CD14-positive monocyte (primary cell): ENCODE measurements at regions not wholly inside any gene's neighbourhood (a gene's known extent, or its start where the extent isn't known, plus 50 kb on each side); places are given as distances from the start of the nearest gene placed in this dataset.

ENCODE experiments used
- DNase-seq, 3 donors: peaks; one replicate each; pipeline ENCODE4 v3.0.0-alpha.2; 2011 to 2022
- H2AFZ ChIP-seq: 2 replicates; pipeline ENCODE4 v1.6.0; 2012; ENCODE audit warnings: mild to moderate bottlenecking, low read depth, low read length, inconsistent platforms; ENCODE audit not compliant: insufficient read depth, poor library complexity, severe bottlenecking
- H3K27ac ChIP-seq, 2 donors: 1 replicate in 1 of 2; 2 replicates in 1 of 2; pipeline ENCODE4 v1.5.1; 2012 to 2013; ENCODE audit warnings: low read length in 2 of 2, control low read depth in 1 of 2, inconsistent platforms in 1 of 2, low read depth in 1 of 2, mild to moderate bottlenecking in 1 of 2
- H3K27me3 ChIP-seq, 2 donors: one replicate each; pipeline versions ENCODE4 v1.6.0 to v1.6.1; 2011 to 2013; ENCODE audit warnings: low read length in 2 of 2; ENCODE audit not compliant: control insufficient read depth in 2 of 2, insufficient read depth in 2 of 2
- H3K36me3 ChIP-seq, 2 donors: replicated peaks in 1 of 2; 1 replicate in 1 of 2; 2 replicates in 1 of 2; pipeline versions ENCODE4 v1.5.1 to v1.6.1; 2012 to 2013; ENCODE audit warnings: low read length in 2 of 2, control low read depth in 1 of 2, inconsistent platforms in 1 of 2, mild to moderate bottlenecking in 1 of 2; ENCODE audit not compliant: insufficient read depth in 2 of 2, control insufficient read depth in 1 of 2
- H3K4me1 ChIP-seq, 2 donors: 1 replicate in 1 of 2; 2 replicates in 1 of 2; pipeline versions ENCODE4 v1.5.1 to v1.6.1; 2012 to 2013; ENCODE audit warnings: low read length in 2 of 2, control low read depth in 1 of 2, inconsistent platforms in 1 of 2, mild to moderate bottlenecking in 1 of 2, moderate library complexity in 1 of 2; ENCODE audit not compliant: insufficient read depth in 2 of 2, control insufficient read depth in 1 of 2
- H3K4me2 ChIP-seq: replicated peaks from 2 replicates; pipeline ENCODE3; 2012; ENCODE audit warnings: low read length, moderate library complexity, mild to moderate bottlenecking; ENCODE audit not compliant: poor library complexity, severe bottlenecking; ENCODE audit errors: extremely low read depth
- H3K4me3 ChIP-seq, 3 experiments: fragments of 200-600 bp in 1 of 3; sonication (generic) in 1 of 3; replicated peaks in 1 of 3; 1 replicate in 2 of 3; 2 replicates in 1 of 3; pipeline ENCODE4 v1.5.1; 2011 to 2013; ENCODE audit warnings: low read length in 3 of 3, mild to moderate bottlenecking in 3 of 3, control low read depth in 2 of 3, low read depth in 2 of 3, inconsistent platforms in 1 of 3, moderate library complexity in 1 of 3
- H3K79me2 ChIP-seq: 2 replicates; pipeline ENCODE4 v1.6.0; 2012; ENCODE audit warnings: mild to moderate bottlenecking, control low read depth, inconsistent platforms, low read length, moderate library complexity; ENCODE audit not compliant: insufficient read depth
- H3K9ac ChIP-seq: 2 replicates; pipeline ENCODE4 v1.6.0; 2017; ENCODE audit warnings: low read length, mild to moderate bottlenecking; ENCODE audit not compliant: insufficient read depth, poor library complexity, severe bottlenecking
- H3K9me3 ChIP-seq, 2 donors: replicated peaks in 1 of 2; 1 replicate in 1 of 2; 2 replicates in 1 of 2; pipeline versions ENCODE4 v1.5.1 to v1.6.1; 2012 to 2013; ENCODE audit warnings: low read length in 2 of 2, control low read depth in 1 of 2; ENCODE audit not compliant: control insufficient read depth in 1 of 2, insufficient read depth in 1 of 2
- H4K20me1 ChIP-seq: 2 replicates; pipeline ENCODE4 v1.6.0; 2012; ENCODE audit warnings: mild to moderate bottlenecking, low read length, control low read depth, moderate library complexity; ENCODE audit not compliant: insufficient read depth
- H3K27ac Mint-ChIP-seq, 7 donors: one replicate each; pipeline ENCODE4 v1.8.0; 2020; ENCODE audit warnings: mild to moderate bottlenecking in 7 of 7, mixed read lengths in 7 of 7, moderate library complexity in 6 of 7, inconsistent platforms in 2 of 7
- H3K27me3 Mint-ChIP-seq, 3 donors: one replicate each; pipeline ENCODE4 v1.8.0; 2021 to 2022; ENCODE audit warnings: low read depth in 3 of 3, mild to moderate bottlenecking in 3 of 3, mixed read lengths in 3 of 3, moderate library complexity in 3 of 3, inconsistent platforms in 1 of 3
- H3K36me3 Mint-ChIP-seq, 2 donors: one replicate each; pipeline ENCODE4 v1.8.0; 2020; ENCODE audit warnings: mixed read lengths in 2 of 2, inconsistent platforms in 1 of 2, mild to moderate bottlenecking in 1 of 2
- H3K4me1 Mint-ChIP-seq: one replicate; pipeline ENCODE4 v1.8.0; 2020; ENCODE audit warnings: mild to moderate bottlenecking, mixed read lengths
- H3K4me3 Mint-ChIP-seq, 2 donors: one replicate each; pipeline ENCODE4 v1.8.0; 2020; ENCODE audit warnings: mild to moderate bottlenecking in 2 of 2, mixed read lengths in 2 of 2, moderate library complexity in 1 of 2
- H3K9me3 Mint-ChIP-seq, 7 donors: one replicate each; pipeline ENCODE4 v1.8.0; 2020 to 2022; ENCODE audit warnings: mixed read lengths in 7 of 7, mild to moderate bottlenecking in 6 of 7, moderate library complexity in 6 of 7, inconsistent platforms in 2 of 7
- CTCF ChIP-seq: fragments of 200-600 bp; IDR thresholded peaks from one replicate; pipeline ENCODE4 v1.8.0; 2022; ENCODE audit warnings: antibody characterized with exemption, mild to moderate bottlenecking
- WGBS: methylation state at CpG from one replicate; pipeline ENCODE4 v1.1.5; 2013; ENCODE audit warnings: missing lambda C conversion rate; ENCODE audit not compliant: insufficient coverage; 5-methylcytosine and 5-hydroxymethylcytosine counted together
- intact Hi-C, 2 donors: fragments of 100-400 bp; cut with micrococcal nuclease; formaldehyde crosslinking; loops; one replicate each; pipeline versions ENCODE4 v1.15.0 to v1.15.1; 2023

- Histone ChIP-seq H3K27ac (no peak overlapping the region), H3K4me2 (no peak overlapping the region), H3K79me2 (no peaks in the 10 kb centered on the region), H4K20me1 (no peaks in the 10 kb centered on the region), H3K36me3 (no peaks in the 10 kb centered on the region), H3K9ac (no peak overlapping the region), H3K9me3 (peaks cover 13 to 25% of the 10 kb centered on the region in 2 donors), H3K27me3 (no peaks in the 10 kb centered on the region), H2AFZ (no peak overlapping the region), H3K4me3 (no peak overlapping the region), H3K4me1 (no peaks in the 10 kb centered on the region)
- Mint-ChIP-seq H3K4me1 (no peaks in the 10 kb centered on the region), H3K36me3 (no peaks in the 10 kb centered on the region), H3K27ac (no peak overlapping the region), H3K27me3 (peaks cover 0 to 2% (median 0%) of the 10 kb centered on the region in 3 donors), H3K9me3 (peaks cover 0 to 27% (median 12%) of the 10 kb centered on the region in 7 donors), H3K4me3 (no peak overlapping the region)
- WGBS = 96% methylated on average over 3 of the region's 4 CpGs
- TF ChIP-seq CTCF = no peak
- intact Hi-C loops = no loop called here
- DNase-seq = no peak
These were observed 168.3 kb downstream of the TRIML1 start for GRCh38 chr4:188307591-188307990.

GRCh38 chr4:188308142-188308541 lies 168.9 kb downstream of the TRIML1 start:
- Histone ChIP-seq H3K79me2 (no peaks in the 10 kb centered on the region), H4K20me1 (no peaks in the 10 kb centered on the region), H2AFZ (no peak overlapping the region), H3K9me3 (peaks cover 12 to 24% of the 10 kb centered on the region in 2 donors), H3K27ac (no peak overlapping the region), H3K9ac (no peak overlapping the region), H3K4me1 (no peaks in the 10 kb centered on the region), H3K27me3 (no peaks in the 10 kb centered on the region), H3K4me2 (no peak overlapping the region), H3K36me3 (no peaks in the 10 kb centered on the region), H3K4me3 (no peak overlapping the region)
- H3K27me3 Mint-ChIP-seq = peaks cover 0 to 2% (median 0%) of the 10 kb centered on the region in 3 donors
- 83% methylated on average over 1 of the region's 6 CpGs for WGBS
- DNase-seq = no peak
- H3K36me3 Mint-ChIP-seq = no peaks in the 10 kb centered on the region
- H3K27ac Mint-ChIP-seq = no peak overlapping the region
- no peak for TF ChIP-seq CTCF
- intact Hi-C loops = no loop called here
- peaks cover 0 to 27% (median 10%) of the 10 kb centered on the region in 7 donors for H3K9me3 Mint-ChIP-seq
- no peak overlapping the region for H3K4me3 Mint-ChIP-seq
- no peaks in the 10 kb centered on the region for H3K4me1 Mint-ChIP-seq
